Heart left ventricle (tissue), 16 donors: ENCODE measurements at regions not wholly inside any gene's neighbourhood (a gene's known extent, or its start where the extent isn't known, plus 50 kb on each side); places are given as distances from the start of the nearest gene placed in this dataset.

Experiments
- ATAC-seq, 4 donors: fragments of 200-7000 bp; cut with Tn5 transposase; one replicate each; pipeline ENCODE4 v1.9.1; 2020 to 2022; ENCODE audit warnings: moderate library complexity in 4 of 4, mild to moderate bottlenecking in 3 of 4, moderate number of reproducible peaks in 1 of 4
- DNase-seq, 5 donors: peaks; one replicate each; pipeline ENCODE4 v3.0.0-alpha.2; 2020
- H3K27ac ChIP-seq, 12 donors: fragments of 200-600 bp; sonication (generic) in 4 of 12; one replicate each; pipeline versions ENCODE4 v1.5.0 to v1.8.0; 2016 to 2022; ENCODE audit warnings: mild to moderate bottlenecking in 2 of 12
- H3K27me3 ChIP-seq, 9 donors: fragments of 200-600 bp; sonication (generic) in 2 of 9; one replicate each; pipeline versions ENCODE4 v1.5.1 to v1.8.0; 2016 to 2022; ENCODE audit warnings: mild to moderate bottlenecking in 3 of 9
- H3K36me3 ChIP-seq, 9 donors: fragments of 200-600 bp; sonication (generic) in 2 of 9; one replicate each; pipeline versions ENCODE4 v1.5.0 to v1.8.0; 2018 to 2022; ENCODE audit warnings: mild to moderate bottlenecking in 2 of 9
- H3K4me1 ChIP-seq, 12 donors: fragments of 200-600 bp; sonication (generic) in 4 of 12; one replicate each; pipeline versions ENCODE4 v1.5.0 to v1.8.0; 2016 to 2022; ENCODE audit warnings: mild to moderate bottlenecking in 3 of 12
- H3K4me3 ChIP-seq, 12 donors: fragments of 200-600 bp; sonication (generic) in 4 of 12; one replicate each; pipeline versions ENCODE4 v1.5.0 to v1.8.0; 2017 to 2022; ENCODE audit warnings: mild to moderate bottlenecking in 9 of 12, moderate library complexity in 4 of 12
- H3K9me3 ChIP-seq, 12 donors: fragments of 200-600 bp; sonication (generic) in 4 of 12; one replicate each; pipeline versions ENCODE4 v1.5.0 to v1.8.0; 2016 to 2022; ENCODE audit warnings: mild to moderate bottlenecking in 1 of 12
- POLR2A ChIP-seq, 2 donors: fragments of 450-650 bp; IDR thresholded peaks; one replicate each; pipeline ENCODE4 v1.6.1; 2017; ENCODE audit warnings: antibody characterized with exemption in 2 of 2, mild to moderate bottlenecking in 2 of 2, moderate library complexity in 2 of 2
- WGBS, 4 donors: extraction: QIAGEN DNeasy Blood & Tissue Kit in 2 of 4; methylation state at CpG; one replicate each; pipeline versions ENCODE4 v1.1.5 to v1.1.7; 2013 to 2018; 5-methylcytosine and 5-hydroxymethylcytosine counted together
- intact Hi-C, 10 donors: fragments of 100-400 bp; cut with DNase I; formaldehyde crosslinking; loops; one replicate each; pipeline versions ENCODE4 v1.11.1 to v1.14.2; 2022
- TF ChIP-seq, protein P1 (sequence below), 12 donors: fragments of 200-600 bp; sonication (generic) in 4 of 12; IDR thresholded peaks; one replicate each; pipeline versions ENCODE4 v1.5.0 to v1.8.0; 2018 to 2022; ENCODE audit warnings: antibody characterized with exemption in 12 of 12, mild to moderate bottlenecking in 5 of 12
- donor health status: ischemic (EF 13 %, LVEDD 7.1; RV severe dilation, severe dysfunction).
- donor health status: healthy with polysubstance abuse.
- donor health status: DM: no; HTN: yes; CAD: no.
- donor health status: DM: no; HTN: no; CAD: no.
- donor health status: ischemic (EF 25% LVEDD 6.9; RV normal size, moderate dysfunction).
- donor health status: ischemic (EF 25% LVEDD 5.7; RV mildly dilated, moderate dysfunction).
- donor health status: healthy.
- donor health status: DM: yes; HTN: yes; CAD: no.
- donor health status: ischemic (EF 35%, LVEDD 5.7; RV mildly dilated, moderate dysfunction).
- donor health status: nonischemic (EF 11% LVEDD 7.7; RV severe dilation, severe dysfunction).
- donor health status: DM: yes; HTN: yes; CAD: no.
- donor health status: PGD.
- donor health status: ischemic (EF 29% LVEDD 5.4; RV normal size, mild dysfunction).
- donor health status: nonischemic (EF 23%, LVEDD 6.1; RV moderate dilation, normal function).

DNA sequence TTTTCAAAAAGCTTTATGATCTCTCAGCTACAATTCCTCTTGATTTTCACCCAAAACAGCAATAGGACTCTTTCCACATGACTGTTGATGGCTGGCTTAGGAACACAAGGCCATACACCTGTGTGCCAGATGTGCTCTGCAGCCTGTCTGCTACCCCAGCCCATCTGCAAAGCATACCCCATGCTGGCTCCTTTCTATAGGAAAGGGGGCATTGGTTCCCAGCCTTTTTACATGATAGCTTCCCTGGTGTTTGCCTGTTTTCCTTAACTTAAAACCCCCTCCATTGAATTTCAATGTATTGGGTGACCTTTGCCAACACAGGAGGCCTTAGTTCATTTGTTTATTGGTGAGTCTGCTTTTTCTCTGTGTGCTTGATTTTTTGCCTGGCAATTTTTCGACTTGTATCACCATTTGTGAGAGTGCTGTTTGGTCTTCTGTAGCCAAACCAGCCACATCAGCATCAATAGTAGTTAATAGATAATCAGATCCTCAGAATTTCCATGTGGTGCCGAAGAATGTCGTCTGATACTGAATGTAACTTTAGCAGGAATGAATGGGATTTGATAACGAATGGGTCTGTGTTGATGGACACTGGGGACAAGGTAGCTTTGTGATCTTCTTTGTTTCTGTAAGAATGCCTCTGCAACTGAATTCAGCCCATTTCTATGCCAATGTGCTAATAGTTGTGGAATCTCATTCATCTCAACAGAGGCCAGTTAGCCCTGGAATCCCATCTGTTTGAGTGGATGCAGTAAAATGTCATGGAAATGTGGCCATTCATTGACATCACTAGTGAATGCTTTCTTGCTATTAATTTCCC lies 272.2 kb upstream of the RARB start:
- Histone ChIP-seq H3K36me3 (no peaks in the 10 kb centered on the region), H3K27me3 (no peaks in the 10 kb centered on the region), H3K4me1 (peaks cover 0 to 15% (median 4%) of the 10 kb centered on the region in 12 donors), H3K4me3 (no peak overlapping the region), H3K27ac (peak overlapping the region in 1 of 12 donors; percentile 42), H3K9me3 (no peaks in the 10 kb centered on the region)
- intact Hi-C loops, result loop anchor here in 3 of 10 donors (10.0 kb wide), 3 partner anchors 111 to 439 kb away; partner anchors contain the start of gene RARB (in 1 of the 3)
- TF ChIP-seq, protein P1, sequence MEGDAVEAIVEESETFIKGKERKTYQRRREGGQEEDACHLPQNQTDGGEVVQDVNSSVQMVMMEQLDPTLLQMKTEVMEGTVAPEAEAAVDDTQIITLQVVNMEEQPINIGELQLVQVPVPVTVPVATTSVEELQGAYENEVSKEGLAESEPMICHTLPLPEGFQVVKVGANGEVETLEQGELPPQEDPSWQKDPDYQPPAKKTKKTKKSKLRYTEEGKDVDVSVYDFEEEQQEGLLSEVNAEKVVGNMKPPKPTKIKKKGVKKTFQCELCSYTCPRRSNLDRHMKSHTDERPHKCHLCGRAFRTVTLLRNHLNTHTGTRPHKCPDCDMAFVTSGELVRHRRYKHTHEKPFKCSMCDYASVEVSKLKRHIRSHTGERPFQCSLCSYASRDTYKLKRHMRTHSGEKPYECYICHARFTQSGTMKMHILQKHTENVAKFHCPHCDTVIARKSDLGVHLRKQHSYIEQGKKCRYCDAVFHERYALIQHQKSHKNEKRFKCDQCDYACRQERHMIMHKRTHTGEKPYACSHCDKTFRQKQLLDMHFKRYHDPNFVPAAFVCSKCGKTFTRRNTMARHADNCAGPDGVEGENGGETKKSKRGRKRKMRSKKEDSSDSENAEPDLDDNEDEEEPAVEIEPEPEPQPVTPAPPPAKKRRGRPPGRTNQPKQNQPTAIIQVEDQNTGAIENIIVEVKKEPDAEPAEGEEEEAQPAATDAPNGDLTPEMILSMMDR (IDR thresholded peaks at IDR 0.05), result no peak
- no peak for TF ChIP-seq POLR2A (IDR thresholded peaks at IDR 0.05)
- 67 to 86% (median 72%) methylated on average over 4 of the region's 4 CpGs for WGBS, 4 donors
- ATAC-seq, result no peak
- DNase-seq, result no peak

DNA sequence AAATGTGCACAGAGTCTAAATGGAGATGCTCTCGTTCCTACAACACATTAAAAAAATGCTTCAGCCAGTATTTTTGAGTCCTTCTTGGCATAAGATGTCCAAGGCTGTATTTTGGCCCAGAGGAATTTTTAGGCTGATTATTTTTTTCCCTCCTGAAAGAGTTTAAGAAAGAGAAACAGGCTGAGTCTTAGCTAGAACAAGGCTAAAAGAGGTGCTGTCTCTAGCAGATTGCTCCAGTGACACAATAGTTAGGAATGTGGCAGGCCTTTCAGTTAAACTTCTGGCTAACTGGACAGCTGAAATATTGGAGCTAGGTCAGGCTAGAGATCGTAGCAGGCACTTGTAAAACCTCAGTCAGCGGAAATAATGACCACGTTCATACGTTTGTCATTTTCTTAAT lies 271.4 kb upstream of the RARB start:
- DNase-seq, result no peak

DNA sequence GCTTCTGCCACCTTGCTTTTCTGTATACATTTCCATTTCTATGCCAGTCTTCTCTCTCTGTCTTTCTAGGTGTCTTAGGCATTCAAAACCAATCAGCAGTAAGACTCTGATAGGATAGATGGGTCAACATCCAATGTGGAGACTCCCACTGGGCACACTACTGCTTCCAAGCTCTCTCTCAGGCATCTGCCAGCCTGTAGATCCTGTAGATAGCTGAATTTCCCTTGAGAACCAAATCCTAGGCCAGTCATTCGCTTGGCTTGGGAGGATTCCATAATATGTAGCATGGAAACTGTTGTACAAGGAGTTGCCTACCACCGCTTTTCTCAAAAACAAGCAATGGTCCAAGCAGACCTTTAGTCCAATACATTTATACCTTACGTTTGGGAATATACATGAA lies 262.8 kb upstream of the RARB start:
- Histone ChIP-seq H3K9me3 (peaks cover 0 to 17% (median 4%) of the 10 kb centered on the region in 12 donors), H3K36me3 (no peaks in the 10 kb centered on the region), H3K27ac (no peak overlapping the region), H3K4me1 (peaks cover 0 to 3% (median 0%) of the 10 kb centered on the region in 12 donors), H3K27me3 (no peaks in the 10 kb centered on the region), H3K4me3 (no peak overlapping the region)
- WGBS, 4 donors, result 77 to 94% (median 91%) methylated on average over 3 of the region's 3 CpGs
- intact Hi-C loops, result no loop called here
- DNase-seq, result no peak
- ATAC-seq, result no peak
- TF ChIP-seq, protein P1 (IDR thresholded peaks at IDR 0.05), result no peak
- TF ChIP-seq POLR2A (IDR thresholded peaks at IDR 0.05), result no peak

More for the DNA sequence above, 271.4 kb upstream of the RARB start:
- Histone ChIP-seq H3K36me3 (no peaks in the 10 kb centered on the region), H3K27me3 (no peaks in the 10 kb centered on the region), H3K4me1 (peaks cover 0 to 14% (median 0%) of the 10 kb centered on the region in 12 donors), H3K9me3 (no peaks in the 10 kb centered on the region), H3K4me3 (peak overlapping the region in 1 of 12 donors; percentile 24), H3K27ac (peak overlapping the region in 3 of 12 donors; percentile 27 to 42 (median 40))
- intact Hi-C loops, result loop anchor here in 3 of 10 donors (10.0 kb wide), 3 partner anchors 112 to 438 kb away; partner anchors contain the start of gene RARB (in 1 of the 3)
- TF ChIP-seq POLR2A (IDR thresholded peaks at IDR 0.05), result no peak
- TF ChIP-seq, protein P1 (IDR thresholded peaks at IDR 0.05), result no peak
- 41 to 61% (median 54%) methylated on average over 5 of the region's 5 CpGs for whole genome bisulfite sequencing, 4 donors
- peak; percentile 86 to 99 (median 91) for ATAC-seq

DNA sequence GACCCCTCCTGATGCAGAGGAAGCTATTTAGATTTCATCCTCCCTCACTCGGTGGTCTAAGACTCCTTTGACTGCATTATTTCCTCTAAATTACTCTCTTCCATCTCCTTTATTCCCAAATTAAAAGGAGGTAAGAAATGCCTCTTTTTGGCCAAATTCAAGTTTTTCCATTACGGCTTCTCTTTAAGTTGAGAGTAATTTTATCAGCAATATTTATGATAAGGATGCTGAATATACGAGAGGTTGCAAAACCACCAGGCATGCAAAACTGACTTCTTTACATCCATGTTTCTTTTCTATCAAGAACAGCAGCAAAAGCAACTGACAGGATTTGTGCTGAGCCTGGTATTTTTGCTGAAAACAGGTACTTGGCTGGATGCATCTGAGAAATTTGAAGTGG lies 262.0 kb upstream of the RARB start:
- Histone ChIP-seq H3K4me3 (no peak overlapping the region), H3K27me3 (no peaks in the 10 kb centered on the region), H3K9me3 (peaks cover 0 to 17% (median 4%) of the 10 kb centered on the region in 12 donors), H3K36me3 (no peaks in the 10 kb centered on the region), H3K27ac (no peak overlapping the region), H3K4me1 (no peaks in the 10 kb centered on the region)
- intact Hi-C loops, result no loop called here
- no peak for ATAC-seq
- 75 to 81% (median 79%) methylated on average over 3 of the region's 3 CpGs for WGBS, 4 donors
- TF ChIP-seq POLR2A (IDR thresholded peaks at IDR 0.05), result no peak
- TF ChIP-seq, protein P1 (IDR thresholded peaks at IDR 0.05), result no peak
- no peak for DNase-seq
